ENCODE measurements at regions not wholly inside any gene's neighbourhood (a gene's known extent, or its start where the extent isn't known, plus 50 kb on each side); places are given as distances from the start of the nearest gene placed in this dataset.
"Not testable (repeated sequence)": the region's sequence is repeated elsewhere in the genome, so short reads cannot be mapped to it uniquely, and the experiment has no call there.

DNA sequence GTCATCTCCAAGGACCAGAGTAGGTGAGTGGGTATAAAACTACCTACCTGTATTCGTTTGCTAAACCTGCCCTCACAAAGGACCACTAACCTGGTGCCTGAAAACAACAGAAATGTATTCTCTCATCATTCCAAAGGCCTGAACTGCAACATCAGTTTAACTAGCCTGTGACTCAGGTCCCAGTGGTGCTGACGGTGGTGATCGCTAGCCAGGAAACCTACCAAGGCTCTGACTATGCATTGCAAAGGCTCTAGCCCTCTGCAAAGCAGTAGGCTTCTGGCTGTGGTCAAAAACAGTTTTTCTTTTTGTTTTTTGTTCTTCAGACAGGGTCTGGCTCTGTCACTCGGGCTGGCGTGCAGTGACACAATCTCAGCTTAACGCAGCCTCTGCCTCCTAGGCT, 107.5 kb downstream of the NPTX2 start:
- no peak for DNase-seq
- WGBS (ENCODE audit: insufficient coverage, low lambda C conversion rate), result no CpG with 5 or more reads among the region's 6 CpGs
- Histone ChIP-seq H3K4me3 (ENCODE audit: low read length) (no peak overlapping the region), H3K27me3 (ENCODE audit: control insufficient read depth, insufficient read depth, low read length) (no peaks in the 10 kb centered on the region), H3K9me3 (ENCODE audit: control insufficient read depth, low read depth, low read length) (no peaks in the 10 kb centered on the region), H3K4me1 (ENCODE audit: control insufficient read depth, insufficient read depth, low read length) (no peaks in the 10 kb centered on the region), H3K36me3 (ENCODE audit: control insufficient read depth, insufficient read depth, low read length) (no peaks in the 10 kb centered on the region), H3K27ac (ENCODE audit: low read length) (no peak overlapping the region)

- Histone ChIP-seq H3K4me3 (ENCODE audit: low read length) (no peak overlapping the region), H3K36me3 (ENCODE audit: control insufficient read depth, insufficient read depth, low read length) (no peaks in the 10 kb centered on the region), H3K9me3 (ENCODE audit: control insufficient read depth, low read depth, low read length) (no peaks in the 10 kb centered on the region), H3K27ac (ENCODE audit: low read length) (no peak overlapping the region), H3K27me3 (ENCODE audit: control insufficient read depth, insufficient read depth, low read length) (no peaks in the 10 kb centered on the region), H3K4me1 (ENCODE audit: control insufficient read depth, insufficient read depth, low read length) (no peaks in the 10 kb centered on the region)
- DNase-seq, result no peak
- no CpG with 5 or more reads among the region's 7 CpGs for WGBS (ENCODE audit: insufficient coverage, low lambda C conversion rate)
Observed at GRCh38 chr7:98727146-98727709, 110.1 kb downstream of the NPTX2 start.

DNA sequence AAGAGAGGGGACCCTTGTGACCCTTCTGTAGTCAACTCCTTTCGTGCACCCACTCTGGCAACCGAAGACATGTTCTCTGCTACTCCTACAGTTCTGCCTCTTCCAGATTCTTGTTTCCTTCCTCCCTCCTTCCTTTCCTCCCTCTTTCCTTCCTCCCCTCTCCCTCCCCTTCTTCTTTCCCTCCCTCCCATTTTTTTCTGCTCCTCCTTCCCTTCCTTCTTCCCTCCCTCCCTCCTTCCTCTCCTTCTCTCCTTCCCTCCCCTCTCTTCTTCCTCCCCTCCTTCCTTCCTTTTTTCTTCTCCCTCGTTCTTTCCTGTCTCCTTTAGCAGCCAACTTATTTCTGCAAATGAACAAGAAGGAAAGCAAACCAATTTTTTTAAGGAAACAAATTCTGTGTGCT, 111.5 kb downstream of the NPTX2 start:
- H3K27ac ChIP-seq (ENCODE audit: low read length), result no peak overlapping the region
- H3K4me3 ChIP-seq (ENCODE audit: low read length), result no peak overlapping the region
- 53% methylated on average over 3 of the region's 3 CpGs for WGBS (ENCODE audit: insufficient coverage, low lambda C conversion rate)
- no peaks in the 10 kb centered on the region for H3K4me1 ChIP-seq (ENCODE audit: control insufficient read depth, insufficient read depth, low read length)
- DNase-seq, result no peak
- no peaks in the 10 kb centered on the region for H3K36me3 ChIP-seq (ENCODE audit: control insufficient read depth, insufficient read depth, low read length)
- H3K27me3 ChIP-seq (ENCODE audit: control insufficient read depth, insufficient read depth, low read length), result no peaks in the 10 kb centered on the region
- H3K9me3 ChIP-seq (ENCODE audit: control insufficient read depth, low read depth, low read length), result no peaks in the 10 kb centered on the region

DNA sequence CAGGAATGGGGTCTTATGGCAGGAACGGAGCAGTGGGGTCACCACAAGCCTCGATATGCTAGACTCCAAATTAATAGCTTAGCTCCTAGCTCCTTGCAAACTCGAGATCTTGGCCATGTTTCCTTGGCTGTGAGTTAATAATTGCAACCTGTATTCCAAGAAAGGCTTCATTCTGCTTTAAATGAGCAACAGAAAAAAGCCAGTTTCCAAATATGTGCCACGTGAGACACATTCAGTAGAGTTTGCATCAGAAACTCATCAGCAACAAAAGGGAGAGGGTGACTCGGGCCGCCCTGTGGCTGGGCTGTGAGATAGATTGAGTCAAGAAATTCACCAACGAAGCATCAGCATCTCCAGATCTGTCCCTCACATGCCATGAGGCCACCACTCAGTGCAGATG, 112.0 kb downstream of the NPTX2 start:
- Histone ChIP-seq H3K27me3 (ENCODE audit: control insufficient read depth, insufficient read depth, low read length) (no peaks in the 10 kb centered on the region), H3K36me3 (ENCODE audit: control insufficient read depth, insufficient read depth, low read length) (no peaks in the 10 kb centered on the region), H3K27ac (ENCODE audit: low read length) (no peak overlapping the region), H3K4me3 (ENCODE audit: low read length) (no peak overlapping the region), H3K4me1 (ENCODE audit: control insufficient read depth, insufficient read depth, low read length) (no peaks in the 10 kb centered on the region), H3K9me3 (ENCODE audit: control insufficient read depth, low read depth, low read length) (no peaks in the 10 kb centered on the region)
- DNase-seq, result no peak
- no CpG with 5 or more reads among the region's 7 CpGs for WGBS (ENCODE audit: insufficient coverage, low lambda C conversion rate)

GRCh38 chr7:98730326-98730725, 113.2 kb downstream of the NPTX2 start:
- Histone ChIP-seq H3K27me3 (ENCODE audit: control insufficient read depth, insufficient read depth, low read length) (no peaks in the 10 kb centered on the region), H3K27ac (ENCODE audit: low read length) (no peak overlapping the region), H3K36me3 (ENCODE audit: control insufficient read depth, insufficient read depth, low read length) (no peaks in the 10 kb centered on the region), H3K4me1 (ENCODE audit: control insufficient read depth, insufficient read depth, low read length) (no peaks in the 10 kb centered on the region), H3K9me3 (ENCODE audit: control insufficient read depth, low read depth, low read length) (no peaks in the 10 kb centered on the region), H3K4me3 (ENCODE audit: low read length) (no peak overlapping the region)
- no peak for DNase-seq
- WGBS (ENCODE audit: insufficient coverage, low lambda C conversion rate), result no CpG with 5 or more reads among the region's 4 CpGs

GRCh38 chr7:98731651-98732050, 114.6 kb downstream of the NPTX2 start:
- no peak for DNase-seq
- no CpG with 5 or more reads among the region's 7 CpGs for WGBS (ENCODE audit: insufficient coverage, low lambda C conversion rate)

GRCh38 chr7:98733036-98733435, 116.0 kb downstream of the NPTX2 start:
- no CpG with 5 or more reads among the region's 2 CpGs for WGBS (ENCODE audit: insufficient coverage, low lambda C conversion rate)
- no peaks in the 10 kb centered on the region for H3K4me1 ChIP-seq (ENCODE audit: control insufficient read depth, insufficient read depth, low read length)
- no peaks in the 10 kb centered on the region for H3K27me3 ChIP-seq (ENCODE audit: control insufficient read depth, insufficient read depth, low read length)
- H3K27ac ChIP-seq (ENCODE audit: low read length), result no peak overlapping the region
- H3K9me3 ChIP-seq (ENCODE audit: control insufficient read depth, low read depth, low read length), result no peaks in the 10 kb centered on the region
- no peak for DNase-seq
- H3K36me3 ChIP-seq (ENCODE audit: control insufficient read depth, insufficient read depth, low read length), result no peaks in the 10 kb centered on the region
- no peak overlapping the region for H3K4me3 ChIP-seq (ENCODE audit: low read length)

More at GRCh38 chr7:98731651-98732050, 114.6 kb downstream of the NPTX2 start:
- no peaks in the 10 kb centered on the region for H3K9me3 ChIP-seq (ENCODE audit: control insufficient read depth, low read depth, low read length)
- H3K4me3 ChIP-seq (ENCODE audit: low read length), result no peak overlapping the region
- H3K27me3 ChIP-seq (ENCODE audit: control insufficient read depth, insufficient read depth, low read length), result no peaks in the 10 kb centered on the region
- H3K27ac ChIP-seq (ENCODE audit: low read length), result no peak overlapping the region
- no peaks in the 10 kb centered on the region for H3K4me1 ChIP-seq (ENCODE audit: control insufficient read depth, insufficient read depth, low read length)
- H3K36me3 ChIP-seq (ENCODE audit: control insufficient read depth, insufficient read depth, low read length), result no peaks in the 10 kb centered on the region

GRCh38 chr7:98735801-98736200, 118.7 kb downstream of the NPTX2 start:
- Histone ChIP-seq H3K27ac (ENCODE audit: low read length) (no peak overlapping the region), H3K9me3 (ENCODE audit: control insufficient read depth, low read depth, low read length) (no peaks in the 10 kb centered on the region), H3K27me3 (ENCODE audit: control insufficient read depth, insufficient read depth, low read length) (no peaks in the 10 kb centered on the region), H3K4me3 (ENCODE audit: low read length) (no peak overlapping the region), H3K4me1 (ENCODE audit: control insufficient read depth, insufficient read depth, low read length) (no peaks in the 10 kb centered on the region), H3K36me3 (ENCODE audit: control insufficient read depth, insufficient read depth, low read length) (no peaks in the 10 kb centered on the region)
- DNase-seq, result no peak
- WGBS (ENCODE audit: insufficient coverage, low lambda C conversion rate), result 90% methylated on average over 2 of the region's 14 CpGs

- H3K27me3 ChIP-seq (ENCODE audit: control insufficient read depth, insufficient read depth, low read length); H3K36me3 ChIP-seq (ENCODE audit: control insufficient read depth, insufficient read depth, low read length); DNase-seq; H3K4me1 ChIP-seq (ENCODE audit: control insufficient read depth, insufficient read depth, low read length); H3K27ac ChIP-seq (ENCODE audit: low read length); H3K4me3 ChIP-seq (ENCODE audit: low read length); H3K9me3 ChIP-seq (ENCODE audit: control insufficient read depth, low read depth, low read length): not testable (repeated sequence)
- no CpG with 5 or more reads among the region's 9 CpGs for WGBS (ENCODE audit: insufficient coverage, low lambda C conversion rate)
Observed at GRCh38 chr7:98736461-98736860, 119.4 kb downstream of the NPTX2 start.

DNA sequence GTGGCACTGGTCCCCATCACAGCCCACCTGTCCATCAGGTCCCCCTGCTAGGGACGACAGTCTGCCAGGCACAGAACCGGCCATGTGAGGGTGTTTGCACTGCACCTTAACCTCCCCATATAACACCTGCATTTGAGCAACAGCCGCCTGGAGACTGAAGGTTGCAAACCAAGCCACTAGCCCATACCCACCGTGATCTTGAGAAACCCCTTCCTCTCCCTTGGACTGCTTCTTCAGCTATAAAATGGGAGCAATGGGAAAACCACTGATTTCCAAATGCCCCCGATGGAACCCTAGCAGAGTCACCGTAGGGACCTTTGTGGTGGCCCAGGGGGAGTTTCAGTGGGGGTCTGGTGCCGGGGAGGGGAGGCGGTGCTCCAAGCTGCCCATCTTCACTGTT, 120.1 kb downstream of the NPTX2 start:
- Histone ChIP-seq H3K36me3 (ENCODE audit: control insufficient read depth, insufficient read depth, low read length) (no peaks in the 10 kb centered on the region), H3K4me3 (ENCODE audit: low read length) (no peak overlapping the region), H3K4me1 (ENCODE audit: control insufficient read depth, insufficient read depth, low read length) (no peaks in the 10 kb centered on the region), H3K9me3 (ENCODE audit: control insufficient read depth, low read depth, low read length) (no peaks in the 10 kb centered on the region), H3K27ac (ENCODE audit: low read length) (no peak overlapping the region), H3K27me3 (ENCODE audit: control insufficient read depth, insufficient read depth, low read length) (no peaks in the 10 kb centered on the region)
- WGBS (ENCODE audit: insufficient coverage, low lambda C conversion rate), result no CpG with 5 or more reads among the region's 8 CpGs
- DNase-seq, result no peak

DNA sequence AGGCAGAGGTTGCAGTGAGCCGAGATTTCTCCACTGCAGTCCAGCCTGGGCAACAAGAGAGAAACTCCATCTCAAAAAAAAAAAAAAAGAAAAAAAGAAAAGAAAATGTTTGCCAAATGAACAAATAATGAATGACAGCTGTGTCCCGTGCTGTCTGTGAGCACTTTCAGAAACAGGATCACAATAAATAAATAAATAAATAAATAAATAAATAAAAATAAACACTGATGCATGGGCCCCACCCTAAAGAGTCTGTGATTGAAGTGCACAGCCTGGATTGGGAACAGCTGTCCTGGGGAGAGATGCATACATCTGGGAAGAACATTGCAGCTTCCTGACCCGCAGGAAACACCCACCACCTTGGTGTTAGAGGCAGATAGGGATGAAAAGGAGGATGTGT, 123.6 kb downstream of the NPTX2 start:
- no peaks in the 10 kb centered on the region for H3K9me3 ChIP-seq (ENCODE audit: control insufficient read depth, low read depth, low read length)
- H3K4me1 ChIP-seq (ENCODE audit: control insufficient read depth, insufficient read depth, low read length), result no peaks in the 10 kb centered on the region
- no peak overlapping the region for H3K4me3 ChIP-seq (ENCODE audit: low read length)
- no peak overlapping the region for H3K27ac ChIP-seq (ENCODE audit: low read length)
- DNase-seq, result no peak
- no peaks in the 10 kb centered on the region for H3K27me3 ChIP-seq (ENCODE audit: control insufficient read depth, insufficient read depth, low read length)
- 57% methylated on average over 1 of the region's 3 CpGs for WGBS (ENCODE audit: insufficient coverage, low lambda C conversion rate)
- H3K36me3 ChIP-seq (ENCODE audit: control insufficient read depth, insufficient read depth, low read length), result no peaks in the 10 kb centered on the region

All from large intestine (tissue), 3 donors.